ENCODE measurements at regions not wholly inside any gene's neighbourhood (a gene's known extent, or its start where the extent isn't known, plus 50 kb on each side); places are given as distances from the start of the nearest gene placed in this dataset.

GRCh38 chr14:62143245-62143644 is 381.0 kb downstream of the SNAPC1 start:
- DNase-seq (ENCODE audit: low spot score): no peak

GRCh38 chr14:62144863-62145262 is 382.6 kb downstream of the SNAPC1 start:
- DNase-seq (ENCODE audit: low spot score): no peak

- no peak for DNase-seq (ENCODE audit: low spot score)
Observed at GRCh38 chr14:62146030-62146429, 383.8 kb downstream of the SNAPC1 start.

GRCh38 chr14:62156052-62156451 is 393.8 kb downstream of the SNAPC1 start:
- DNase-seq (ENCODE audit: low spot score): no peak

GRCh38 chr14:62158779-62159178 is 396.6 kb downstream of the SNAPC1 start:
- DNase-seq (ENCODE audit: low spot score): no peak

GRCh38 chr14:62159314-62159713 is 397.1 kb downstream of the SNAPC1 start:
- DNase-seq (ENCODE audit: low spot score): no peak

- peak; percentile 40 for DNase-seq (ENCODE audit: low spot score)
Observed at GRCh38 chr14:62162998-62163589, 400.9 kb downstream of the SNAPC1 start.

- DNase-seq (ENCODE audit: low spot score): no peak
Observed at GRCh38 chr14:62168564-62169155, 406.4 kb downstream of the SNAPC1 start.

- peak; percentile 59 for DNase-seq (ENCODE audit: low spot score)
Observed at GRCh38 chr14:62179367-62180018, 417.3 kb downstream of the SNAPC1 start.

GRCh38 chr14:62181591-62181990 is 419.4 kb downstream of the SNAPC1 start:
- DNase-seq (ENCODE audit: low spot score): no peak

GRCh38 chr14:62185078-62185477 is 422.9 kb downstream of the SNAPC1 start:
- no peak for DNase-seq (ENCODE audit: low spot score)

- no peak for DNase-seq (ENCODE audit: low spot score)
Observed at GRCh38 chr14:62187265-62187664, 425.0 kb downstream of the SNAPC1 start.

GRCh38 chr14:62189698-62190097 is 427.5 kb downstream of the SNAPC1 start:
- no peak for DNase-seq (ENCODE audit: low spot score)

GRCh38 chr14:62206456-62206855 is 444.2 kb downstream of the SNAPC1 start:
- DNase-seq (ENCODE audit: low spot score): no peak

GRCh38 chr14:62209287-62209899 is 447.2 kb downstream of the SNAPC1 start:
- no peak for DNase-seq (ENCODE audit: low spot score)

GRCh38 chr14:62213516-62213915 is 451.3 kb downstream of the SNAPC1 start:
- DNase-seq (ENCODE audit: low spot score): no peak

- no peak for DNase-seq (ENCODE audit: low spot score)
Observed at GRCh38 chr14:62216121-62216520, 453.9 kb downstream of the SNAPC1 start.

GRCh38 chr14:62234849-62235248 is 472.6 kb downstream of the SNAPC1 start:
- no peak for DNase-seq (ENCODE audit: low spot score)

GRCh38 chr14:62244221-62244620 is 482.0 kb downstream of the SNAPC1 start:
- no peak for DNase-seq (ENCODE audit: low spot score)

- DNase-seq (ENCODE audit: low spot score): no peak
Observed at GRCh38 chr14:62247266-62247665, 485.0 kb downstream of the SNAPC1 start.

- no peak for DNase-seq (ENCODE audit: low spot score)
Observed at GRCh38 chr14:62251237-62251636, 489.0 kb downstream of the SNAPC1 start.

GRCh38 chr14:62253171-62253570 is 491.0 kb downstream of the SNAPC1 start:
- no peak for DNase-seq (ENCODE audit: low spot score)

- no peak for DNase-seq (ENCODE audit: low spot score)
Observed at GRCh38 chr14:62253911-62254310, 491.7 kb downstream of the SNAPC1 start.
